Embryonic facial prominence (tissue), 1 donor: ENCODE measurements at regions not wholly inside any gene's neighbourhood (a gene's known extent, or its start where the extent isn't known, plus 50 kb on each side); places are given as distances from the start of the nearest gene placed in this dataset.

Experiments used
- DNase-seq: peaks from one replicate; pipeline ENCODE4 v3.0.0-alpha.2; 2016; ENCODE audit errors: extremely low spot score

GRCh38 chr12:18207266-18207665 lies 54.1 kb upstream of the PIK3C2G start:
- no peak for DNase-seq

- DNase-seq: no peak
Measured at GRCh38 chr12:18206198-18206597, 55.1 kb upstream of the PIK3C2G start.

- DNase-seq: no peak
Measured at GRCh38 chr12:18204053-18204452, 57.3 kb upstream of the PIK3C2G start.

- no peak for DNase-seq
Measured at GRCh38 chr12:18192119-18192518, 69.2 kb upstream of the PIK3C2G start.

- DNase-seq: no peak
Measured at GRCh38 chr12:18183141-18183540, 78.2 kb upstream of the PIK3C2G start.

GRCh38 chr12:18171571-18171970 lies 81.6 kb upstream of the RERGL start:
- DNase-seq: no peak

- no peak for DNase-seq
Measured at GRCh38 chr12:18168016-18168415, 78.0 kb upstream of the RERGL start.

GRCh38 chr12:18165889-18166288 lies 75.9 kb upstream of the RERGL start:
- no peak for DNase-seq

- DNase-seq: no peak
Measured at GRCh38 chr12:18165422-18165871, 75.5 kb upstream of the RERGL start.

GRCh38 chr12:18160901-18161300 lies 70.9 kb upstream of the RERGL start:
- no peak for DNase-seq

GRCh38 chr12:18158774-18159557 lies 69.0 kb upstream of the RERGL start:
- no peak for DNase-seq

GRCh38 chr12:18153826-18154225 lies 63.8 kb upstream of the RERGL start:
- no peak for DNase-seq

- no peak for DNase-seq
Measured at GRCh38 chr12:18151036-18151435, 61.0 kb upstream of the RERGL start.

- DNase-seq: no peak
Measured at GRCh38 chr12:18148961-18149360, 59.0 kb upstream of the RERGL start.

- no peak for DNase-seq
Measured at GRCh38 chr12:18146363-18146762, 56.4 kb upstream of the RERGL start.

- no peak for DNase-seq
Measured at GRCh38 chr12:18145924-18146323, 55.9 kb upstream of the RERGL start.

- DNase-seq: no peak
Measured at GRCh38 chr12:18141048-18141982, 51.3 kb upstream of the RERGL start.

- peak; percentile 53 for DNase-seq
Measured at GRCh38 chr12:18139989-18140596, 50.1 kb upstream of the RERGL start.
